Activated CD4-positive, alpha-beta T cell treated with anti-CD3 and anti-CD28 coated beads, Interleukin-2, Interleukin-6, amounts not matched to agents 100 ng/mL and 50 ng/mL, durations not matched to agents 16 hours and 8 hours (primary cell): ENCODE measurements at regions not wholly inside any gene's neighbourhood (a gene's known extent, or its start where the extent isn't known, plus 50 kb on each side); places are given as distances from the start of the nearest gene placed in this dataset.
"Not testable (repeated sequence)": the region's sequence is repeated elsewhere in the genome, so short reads cannot be mapped to it uniquely, and the experiment has no call there.

Experiments
- DNase-seq: peaks from one replicate; pipeline ENCODE4 v3.0.0-alpha.2; 2020

- DNase-seq = no peak
Measured at GRCh38 chr6:139528471-139528870, 154.0 kb upstream of the CITED2 start.

GRCh38 chr6:139525415-139525814 is 151.0 kb upstream of the CITED2 start:
- no peak for DNase-seq

- no peak for DNase-seq
Measured at GRCh38 chr6:139523986-139524385, 149.5 kb upstream of the CITED2 start.

- no peak for DNase-seq
Measured at GRCh38 chr6:139522511-139523220, 148.2 kb upstream of the CITED2 start.

GRCh38 chr6:139521338-139521737 is 146.9 kb upstream of the CITED2 start:
- DNase-seq = no peak

GRCh38 chr6:139520321-139520768 is 145.9 kb upstream of the CITED2 start:
- DNase-seq = peak; percentile 41

GRCh38 chr6:139519571-139520031 is 145.2 kb upstream of the CITED2 start:
- DNase-seq = no peak

GRCh38 chr6:139519097-139519496 is 144.6 kb upstream of the CITED2 start:
- DNase-seq = no peak

- no peak for DNase-seq
Measured at GRCh38 chr6:139518556-139519091, 144.2 kb upstream of the CITED2 start.

GRCh38 chr6:139517998-139518555 is 143.6 kb upstream of the CITED2 start:
- DNase-seq = not testable (repeated sequence)

GRCh38 chr6:139515511-139515910 is 141.1 kb upstream of the CITED2 start:
- peak; percentile 58 for DNase-seq

GRCh38 chr6:139514819-139515218 is 140.4 kb upstream of the CITED2 start:
- DNase-seq = no peak

GRCh38 chr6:139510040-139510790 is 135.8 kb upstream of the CITED2 start:
- DNase-seq = no peak

- DNase-seq = no peak
Measured at GRCh38 chr6:139509167-139509566, 134.7 kb upstream of the CITED2 start.

- DNase-seq = no peak
Measured at GRCh38 chr6:139508576-139508975, 134.1 kb upstream of the CITED2 start.

GRCh38 chr6:139508023-139508422 is 133.6 kb upstream of the CITED2 start:
- no peak for DNase-seq

- DNase-seq = no peak
Measured at GRCh38 chr6:139500977-139501376, 126.5 kb upstream of the CITED2 start.

GRCh38 chr6:139498715-139499114 is 124.3 kb upstream of the CITED2 start:
- no peak for DNase-seq

- DNase-seq = no peak
Measured at GRCh38 chr6:139497345-139497961, 123.0 kb upstream of the CITED2 start.

GRCh38 chr6:139496654-139497344 is 122.4 kb upstream of the CITED2 start:
- DNase-seq = no peak

GRCh38 chr6:139494376-139494990 is 120.0 kb upstream of the CITED2 start:
- DNase-seq = no peak

- peak; percentile 12 for DNase-seq
Measured at GRCh38 chr6:139490482-139490881, 116.0 kb upstream of the CITED2 start.
